NCI-H1436 treated with DMSO at 0.1 percent for 48 hours (cell line): ENCODE measurements at regions not wholly inside any gene's neighbourhood (a gene's known extent, or its start where the extent isn't known, plus 50 kb on each side); places are given as distances from the start of the nearest gene placed in this dataset.

ENCODE experiments used
- DNase-seq: peaks from one replicate; lab custom pipeline; 2025; lab: John Stamatoyannopoulos, UW

GRCh38 chr10:58996866-58997265 is 179.6 kb upstream of the PHYHIPL start:
- DNase-seq: no peak

GRCh38 chr10:58998924-58999713 is 177.3 kb upstream of the PHYHIPL start:
- DNase-seq: no peak

DNA sequence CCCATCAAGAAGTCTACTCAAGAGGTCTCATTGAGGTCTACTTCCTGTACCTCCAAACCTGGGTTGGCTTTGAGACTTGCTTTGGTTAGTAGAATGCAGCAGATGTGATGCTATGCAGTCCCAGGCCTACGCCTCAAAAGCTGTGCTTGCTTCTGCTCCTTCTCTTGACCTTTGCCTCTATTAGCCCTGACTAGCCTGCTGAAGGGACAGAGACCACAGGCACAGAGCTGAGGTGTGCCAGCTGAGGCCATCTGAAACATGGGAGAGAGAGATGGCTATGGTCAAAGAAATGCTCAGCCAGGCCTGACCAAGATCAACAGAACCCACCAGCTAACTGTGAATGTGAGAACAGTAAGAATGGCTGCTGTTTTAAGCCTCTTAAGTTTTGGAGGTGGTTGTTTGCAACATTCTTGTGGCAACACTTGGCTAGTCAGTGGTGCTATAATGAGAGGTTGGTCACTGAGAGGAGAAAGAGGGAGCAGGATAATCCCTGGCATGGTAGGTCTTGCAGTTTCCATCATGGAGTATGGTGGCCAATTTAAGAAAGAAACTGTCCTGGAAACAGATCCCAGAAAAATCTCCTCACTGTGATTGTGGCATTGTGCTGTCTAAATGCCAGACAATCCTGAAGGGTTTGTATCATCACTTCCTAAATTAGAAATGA is 176.1 kb upstream of the PHYHIPL start:
- no peak for DNase-seq

- no peak for DNase-seq
Measured at GRCh38 chr10:59002011-59002410, 174.4 kb upstream of the PHYHIPL start.

GRCh38 chr10:59003203-59003602 is 173.2 kb upstream of the PHYHIPL start:
- DNase-seq: no peak

GRCh38 chr10:59004392-59004791 is 172.1 kb upstream of the PHYHIPL start:
- DNase-seq: no peak

DNA sequence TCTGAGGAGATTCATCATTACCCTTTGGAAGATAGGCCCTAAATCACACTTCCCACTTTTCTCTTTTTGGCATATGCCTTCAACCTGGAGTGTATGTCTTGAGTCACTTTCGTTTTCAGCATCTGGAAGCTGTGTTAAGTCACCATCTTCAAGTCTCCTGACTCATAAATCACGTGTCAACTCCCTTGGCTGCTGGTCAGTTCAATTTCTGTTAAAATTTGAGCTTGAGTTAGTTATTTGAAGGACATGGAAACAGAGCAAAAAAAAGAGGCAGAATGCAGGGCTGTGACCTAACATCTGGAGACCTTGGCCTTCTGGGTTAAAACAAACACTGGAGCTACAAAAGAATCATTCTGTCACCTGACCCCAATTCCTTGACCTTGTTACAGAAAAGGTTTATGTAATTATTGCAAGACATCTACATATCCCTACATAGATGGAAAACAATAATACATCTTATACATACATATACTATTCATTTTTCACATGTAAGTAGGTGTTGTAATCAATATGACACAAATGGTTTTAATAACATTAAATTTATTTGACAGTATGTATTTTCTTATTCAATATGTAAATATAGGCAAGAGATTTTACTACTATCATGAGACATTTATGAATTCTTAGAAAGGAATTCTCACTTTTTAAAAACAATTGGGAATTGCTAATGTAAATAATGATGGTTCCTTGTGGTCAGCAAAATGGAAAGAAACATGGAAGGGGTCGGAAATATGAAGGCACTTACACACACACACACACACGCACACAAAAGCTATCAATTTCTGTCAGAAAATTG is 169.7 kb upstream of the PHYHIPL start:
- DNase-seq: no peak

GRCh38 chr10:59007307-59008025 is 169.0 kb upstream of the PHYHIPL start:
- DNase-seq: no peak

DNA sequence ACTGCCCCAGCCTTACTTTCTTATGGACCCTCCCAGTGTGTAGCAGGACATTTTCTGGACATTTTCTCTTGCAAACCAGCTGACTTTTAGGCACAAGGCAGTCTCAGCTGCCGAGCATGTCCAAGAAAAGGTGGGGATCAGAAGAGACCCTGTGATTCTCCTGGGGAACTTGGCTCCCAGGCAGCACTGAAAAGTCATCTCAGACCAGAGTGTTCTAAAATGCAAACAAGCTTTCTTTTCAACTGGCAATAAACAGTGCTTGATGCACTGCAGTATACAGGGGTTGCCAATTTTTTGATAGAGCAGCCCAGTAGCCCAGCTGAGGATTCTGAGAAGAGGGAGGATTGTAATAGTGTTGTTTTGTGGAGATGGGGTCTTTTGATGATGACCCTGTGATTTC is 168.0 kb upstream of the PHYHIPL start:
- DNase-seq: no peak

- DNase-seq: no peak
Measured at GRCh38 chr10:59011972-59012632, 164.3 kb upstream of the PHYHIPL start.

DNA sequence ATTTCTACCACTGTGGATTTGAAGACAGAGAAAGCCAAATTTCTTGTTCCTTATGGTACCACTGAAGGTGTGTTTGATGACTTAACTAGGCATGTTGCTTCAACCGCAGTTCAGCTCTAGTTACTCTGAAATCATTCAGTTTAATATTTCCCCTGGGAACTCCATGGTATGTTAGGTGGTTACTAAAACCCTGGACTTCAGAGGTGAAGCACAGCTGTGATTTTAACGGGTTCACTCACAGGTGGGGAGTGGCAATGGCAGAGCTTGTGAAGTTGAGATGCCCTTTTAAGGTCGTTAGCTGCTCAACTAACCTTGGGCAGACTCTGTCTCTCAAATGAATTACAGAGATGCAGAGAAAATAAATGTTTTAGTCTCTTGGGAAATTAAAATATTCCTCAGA is 163.6 kb upstream of the PHYHIPL start:
- DNase-seq: no peak

- DNase-seq: no peak
Measured at GRCh38 chr10:59016043-59016442, 160.4 kb upstream of the PHYHIPL start.

DNA sequence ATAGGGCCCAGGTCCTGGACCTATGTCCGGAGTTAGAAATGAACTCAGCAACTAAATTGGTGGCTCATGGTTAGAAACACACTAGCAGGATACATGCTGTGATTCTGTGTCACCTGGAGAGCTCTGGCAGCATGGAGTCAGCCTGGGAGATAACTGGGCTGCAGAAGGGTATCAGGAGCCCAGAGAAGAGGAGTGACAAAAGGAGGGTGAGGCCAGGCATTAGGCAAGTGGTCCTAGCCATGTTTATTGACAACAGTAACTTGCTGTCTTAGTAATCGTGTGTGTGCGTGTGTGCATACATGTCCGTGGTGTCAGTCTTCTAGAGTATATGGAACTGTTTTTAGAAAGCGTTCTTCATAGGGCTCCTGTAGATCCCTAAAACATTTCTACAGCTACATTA is 157.5 kb upstream of the PHYHIPL start:
- DNase-seq: no peak

DNA sequence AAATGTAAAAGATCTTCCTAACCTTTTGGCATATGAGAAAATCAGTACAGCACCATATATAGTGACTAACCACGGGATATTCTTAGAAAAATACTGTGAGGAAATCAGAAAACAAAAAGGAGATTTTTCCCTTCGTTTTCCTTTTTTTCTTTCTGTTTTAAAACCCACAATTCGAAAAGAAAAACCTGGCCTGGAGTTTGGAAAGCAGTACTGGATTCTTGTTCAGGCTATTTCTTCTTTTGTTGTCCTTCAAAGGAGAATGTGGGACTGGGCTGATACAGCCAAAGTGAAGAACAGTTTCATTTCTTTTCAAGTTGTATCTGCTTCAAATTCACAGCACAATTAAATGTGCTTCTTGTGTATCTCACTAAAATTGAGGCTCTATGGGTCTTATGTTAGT is 156.8 kb upstream of the PHYHIPL start:
- DNase-seq: no peak

DNA sequence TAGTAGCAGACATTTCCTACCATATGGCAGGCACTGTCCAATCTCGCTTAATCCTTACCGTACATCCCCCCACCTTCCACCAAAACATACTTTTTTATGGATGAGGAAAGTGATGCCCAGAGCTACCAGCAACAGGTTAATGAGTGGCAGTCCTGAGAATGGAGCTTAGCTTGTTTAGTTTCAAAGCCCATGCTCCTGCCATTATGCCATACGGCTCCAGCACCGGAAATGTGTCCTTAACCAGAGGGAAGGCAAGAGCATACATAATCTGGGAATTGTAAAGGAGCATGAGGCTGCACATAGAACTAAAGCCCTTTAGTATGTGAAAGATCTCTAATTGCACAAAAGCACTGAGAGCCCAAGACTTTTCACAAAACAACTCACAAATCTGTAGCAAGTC is 155.9 kb upstream of the PHYHIPL start:
- DNase-seq: no peak

DNA sequence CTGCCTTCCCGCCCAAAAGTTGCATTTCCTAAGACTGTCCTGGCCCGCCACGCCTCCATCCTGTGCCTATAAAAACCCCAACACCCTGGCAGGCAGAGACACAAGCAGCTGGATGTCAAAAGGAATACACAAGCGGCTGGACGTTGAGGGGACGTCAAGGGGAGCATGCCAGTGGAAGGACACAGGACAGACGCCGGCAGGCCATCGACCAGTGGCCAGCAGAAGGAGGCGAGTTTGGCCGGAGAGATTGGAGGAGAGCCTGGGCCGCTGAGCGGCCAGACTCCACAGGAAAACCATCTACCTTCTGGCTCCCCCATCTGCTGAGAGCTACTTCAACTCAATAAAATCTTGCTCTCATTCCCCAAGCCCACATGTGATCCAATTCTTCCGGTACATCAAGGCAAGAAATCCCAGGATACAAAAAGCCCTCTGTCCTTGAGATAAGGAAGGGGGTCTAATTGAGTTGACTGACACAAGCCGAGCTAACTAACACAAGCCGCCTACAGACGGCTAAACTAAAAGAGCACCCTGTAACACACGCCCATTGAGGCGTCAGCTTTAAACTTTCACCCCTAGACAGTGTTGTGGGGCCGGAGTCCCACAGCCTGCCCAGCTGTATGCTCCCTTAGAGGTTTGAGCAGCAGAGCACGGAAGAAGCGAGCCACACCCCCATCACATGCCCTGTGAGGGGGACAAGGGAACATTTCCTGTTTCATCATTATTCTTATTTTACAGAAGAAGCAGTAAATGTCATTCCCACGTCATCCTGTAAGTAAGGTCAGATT is 150.3 kb upstream of the PHYHIPL start:
- DNase-seq: no peak

DNA sequence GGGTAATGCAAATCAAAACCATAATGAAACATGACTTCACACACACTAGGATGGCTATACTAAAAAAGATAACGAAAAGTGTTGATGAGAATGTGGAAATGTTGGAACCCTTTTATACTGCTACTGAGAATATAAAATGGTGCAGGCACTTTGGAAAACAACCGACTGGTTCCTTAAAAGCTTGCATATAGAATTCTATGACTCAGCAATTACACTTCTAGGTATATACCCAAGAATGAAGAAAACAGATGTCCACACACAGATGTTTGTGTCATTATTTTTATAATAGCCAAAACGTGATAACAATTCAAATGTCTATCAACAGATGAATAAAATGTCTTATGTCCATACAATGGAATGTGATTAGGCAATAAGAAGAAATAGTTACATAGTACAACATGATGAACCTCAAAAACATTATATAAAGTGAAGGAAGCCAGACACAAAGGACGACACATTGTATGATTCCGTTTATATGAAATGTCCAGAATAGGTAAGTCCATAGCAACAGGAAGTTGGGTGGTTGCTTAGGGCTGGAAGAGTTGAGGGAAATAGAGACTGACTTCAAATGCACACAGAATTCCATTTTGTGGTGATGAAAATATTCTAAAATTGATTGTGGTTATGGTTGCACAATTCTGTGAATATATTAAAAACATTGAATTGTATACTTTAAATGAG is 148.3 kb upstream of the PHYHIPL start:
- no peak for DNase-seq

DNA sequence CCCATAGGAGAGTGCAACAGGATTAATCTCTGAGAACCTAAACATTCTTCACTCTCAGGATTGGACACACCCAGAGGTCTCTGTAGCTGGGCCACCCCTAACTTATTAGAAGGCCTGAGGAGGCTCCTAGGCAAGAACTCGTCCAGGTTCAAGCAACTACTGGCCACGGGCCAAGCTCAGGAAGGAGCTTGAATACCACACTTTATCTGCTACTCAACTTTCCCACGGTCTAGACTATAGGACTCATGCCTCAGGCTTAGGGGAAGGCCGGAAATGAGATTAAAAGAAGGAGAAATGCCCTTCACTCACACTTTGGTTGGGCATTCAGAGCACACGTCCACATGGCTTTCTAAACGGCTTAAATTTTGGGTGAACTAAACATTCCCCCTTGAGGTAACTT is 142.8 kb upstream of the PHYHIPL start:
- no peak for DNase-seq

GRCh38 chr10:59036311-59037017 is 140.0 kb upstream of the PHYHIPL start:
- no peak for DNase-seq

DNA sequence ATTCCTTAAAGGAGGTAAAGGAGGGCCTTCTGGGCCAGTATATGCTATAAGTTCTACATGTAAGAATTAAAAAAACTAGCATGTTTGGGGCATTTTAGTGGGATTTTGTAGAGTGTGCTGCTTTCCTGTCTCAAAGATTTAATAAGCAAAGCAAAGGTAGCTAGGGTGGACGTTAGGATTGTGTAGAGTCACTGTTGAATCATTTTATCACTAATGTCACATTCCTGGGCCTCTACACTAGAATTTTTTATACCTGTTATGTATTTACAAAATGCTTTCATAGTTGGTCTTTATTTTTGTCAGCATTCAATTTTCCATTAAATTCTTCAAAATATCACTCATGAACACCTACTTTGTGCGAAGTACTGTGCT is 139.4 kb upstream of the PHYHIPL start:
- no peak for DNase-seq
